GM19351 (cell line): ENCODE measurements at regions not wholly inside any gene's neighbourhood (a gene's known extent, or its start where the extent isn't known, plus 50 kb on each side); places are given as distances from the start of the nearest gene placed in this dataset.

Experiments used
- ATAC-seq: cut with Tn5 transposase; IDR thresholded peaks from one replicate; pipeline ENCODE4 v1.9.1; 2021; ENCODE audit warnings: mild to moderate bottlenecking, moderate library complexity; ENCODE audit not compliant: unreplicated experiment

DNA sequence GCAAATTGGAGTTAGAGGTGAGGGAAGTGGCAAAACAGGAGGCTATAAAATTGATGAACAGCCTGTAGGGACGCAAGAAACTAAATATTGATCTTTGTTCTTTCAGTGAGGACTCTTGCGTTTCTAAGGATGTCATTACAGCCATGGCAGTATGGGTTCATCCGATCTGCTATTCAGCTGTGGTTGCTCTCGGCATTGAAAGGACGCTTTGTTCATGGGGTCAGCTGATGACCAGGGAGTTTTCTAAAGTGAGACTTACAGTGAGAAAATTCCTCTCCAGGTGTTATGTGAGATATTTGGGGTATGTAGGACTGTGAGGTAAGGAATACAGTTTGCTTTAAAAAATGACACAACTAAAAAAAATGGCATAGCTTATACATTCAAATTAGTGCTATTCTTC, 52.7 kb upstream of the PELI1 start:
- no peak for ATAC-seq

DNA sequence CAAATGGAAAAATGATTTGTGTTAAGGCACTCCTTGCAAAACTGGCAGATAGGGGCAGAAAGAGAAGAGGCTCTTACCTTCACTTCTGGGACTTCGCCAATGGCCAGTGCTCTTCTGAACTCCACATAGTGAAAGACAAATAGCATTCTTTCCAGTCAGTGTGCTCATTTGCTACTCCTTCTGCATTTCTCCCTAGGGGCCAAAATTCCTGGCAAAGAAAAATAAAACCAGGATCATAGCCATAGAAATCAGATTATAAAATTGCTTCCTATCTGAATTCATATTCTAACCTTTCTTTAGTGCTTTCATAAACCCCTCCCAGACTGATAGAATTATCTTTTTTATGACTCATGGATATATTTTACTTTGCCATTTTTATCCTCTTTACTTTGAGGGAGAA, 56.9 kb upstream of the PELI1 start:
- ATAC-seq: no peak

DNA sequence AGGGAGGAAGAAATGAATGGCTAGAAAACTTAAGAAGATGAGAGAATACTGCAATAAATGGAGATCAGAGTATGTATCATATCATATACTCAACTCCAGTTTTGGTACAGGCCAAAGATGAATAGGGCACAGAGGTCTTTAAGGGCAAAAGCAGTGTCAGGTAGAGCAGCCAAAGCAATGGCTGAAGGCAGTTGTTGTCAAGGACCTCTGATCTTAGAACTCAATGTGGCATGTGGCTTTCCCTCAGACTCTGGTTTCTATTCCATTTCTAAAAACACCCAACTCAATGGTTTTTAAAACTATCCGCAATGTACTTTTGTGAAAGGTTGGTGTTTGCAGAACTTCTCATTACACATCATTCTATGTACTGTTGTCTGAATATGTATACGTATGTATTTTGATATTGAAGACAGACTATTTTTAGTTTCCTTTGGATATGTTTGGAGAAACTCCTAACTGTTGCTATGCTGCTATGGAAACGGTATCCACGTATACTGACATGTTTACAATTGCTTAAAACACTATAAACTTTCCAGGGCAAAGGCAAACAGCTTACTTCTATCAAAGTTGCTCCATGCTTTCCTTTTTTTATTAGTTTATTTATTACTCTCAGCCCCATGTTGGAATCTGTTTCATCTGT, 58.1 kb upstream of the PELI1 start:
- ATAC-seq: no peak

DNA sequence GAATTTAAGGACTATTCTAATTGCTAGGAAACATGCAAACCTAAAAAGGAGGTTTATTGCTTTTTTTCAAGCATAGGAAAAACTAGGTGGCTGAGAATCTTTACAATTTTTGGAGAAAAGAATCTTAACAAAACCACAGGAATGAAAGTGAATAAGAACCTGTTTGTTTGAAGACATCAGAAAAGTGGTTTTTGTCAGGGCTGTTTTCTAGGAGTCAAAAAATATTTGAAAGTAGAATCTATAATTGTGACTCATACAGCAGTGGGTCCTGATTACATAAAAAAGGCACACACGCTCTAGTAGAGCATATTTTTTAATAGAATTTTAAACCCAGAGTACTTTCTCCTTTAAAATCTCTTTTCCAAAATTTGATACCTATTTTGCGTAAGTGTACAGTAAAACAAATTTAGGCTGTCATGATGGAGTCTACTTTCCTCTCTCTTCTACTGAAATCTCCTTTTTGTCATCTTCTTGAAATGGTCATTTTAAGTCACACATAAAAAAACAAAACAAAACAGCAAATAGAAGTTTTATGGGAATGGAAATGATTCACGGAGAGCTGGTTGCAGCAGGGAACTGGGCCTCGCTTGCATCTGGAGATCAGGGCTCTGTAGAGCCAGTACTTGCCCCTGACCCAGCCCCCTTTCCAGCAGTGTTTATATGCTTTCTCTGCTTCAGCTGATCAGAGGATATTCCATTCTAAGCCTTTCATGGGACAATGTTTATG, 59.1 kb upstream of the PELI1 start:
- ATAC-seq: no peak

DNA sequence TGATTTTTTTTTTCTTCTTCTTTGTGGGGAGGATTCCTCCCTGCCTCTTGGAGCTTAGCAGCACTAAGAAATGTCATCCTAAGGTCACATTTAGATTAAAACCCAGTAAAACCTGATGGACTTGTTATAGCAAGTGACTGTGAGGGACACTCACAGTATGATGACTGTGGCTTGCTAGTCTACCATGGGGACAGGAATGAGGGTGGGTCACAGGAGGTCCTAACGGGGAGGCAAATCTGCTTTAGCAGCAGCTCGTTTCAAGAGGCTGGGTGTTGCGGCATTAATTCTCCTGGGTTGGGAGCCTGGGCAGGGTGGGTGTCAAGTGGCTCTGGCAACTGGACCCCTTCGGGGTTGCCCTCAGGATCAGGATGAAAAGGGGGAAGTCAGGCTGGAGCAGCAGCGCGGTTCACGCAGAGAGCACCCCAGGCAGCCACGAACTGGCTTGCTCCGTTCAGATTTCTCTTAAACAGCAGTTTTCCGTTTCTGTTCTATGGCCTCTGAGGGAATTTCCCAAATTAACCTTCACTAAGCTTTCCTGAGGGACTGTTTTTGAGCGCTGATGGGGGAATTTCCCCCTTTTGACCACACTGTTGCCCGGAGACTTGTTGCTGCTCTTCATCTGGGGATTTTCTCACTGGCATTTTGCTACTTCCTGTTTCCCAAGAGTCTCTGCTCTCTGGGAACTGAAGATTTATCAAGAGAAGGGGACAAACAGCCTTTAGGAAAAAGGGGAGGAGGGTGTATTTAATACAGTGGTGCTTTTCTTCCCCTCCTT, 59.8 kb upstream of the PELI1 start:
- ATAC-seq: peak; percentile 70

DNA sequence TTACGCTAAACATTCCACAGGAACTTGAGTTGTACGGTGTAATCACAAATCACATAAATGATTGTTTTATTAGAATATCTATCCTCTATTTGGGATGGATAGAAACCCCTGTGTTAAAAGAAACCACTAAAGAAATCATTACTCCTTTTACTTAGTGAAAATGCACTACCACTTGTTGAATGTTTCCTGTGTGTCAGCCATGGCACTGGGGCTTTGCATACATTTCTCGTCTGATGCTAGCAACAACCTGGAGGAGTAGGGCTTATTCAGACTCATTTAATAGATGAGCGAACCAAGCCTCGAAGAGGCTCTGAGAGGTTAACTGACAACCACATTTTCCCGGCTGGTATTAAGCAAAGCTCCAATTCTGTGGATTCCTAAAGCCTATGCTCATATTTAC, 60.5 kb upstream of the PELI1 start:
- no peak for ATAC-seq

DNA sequence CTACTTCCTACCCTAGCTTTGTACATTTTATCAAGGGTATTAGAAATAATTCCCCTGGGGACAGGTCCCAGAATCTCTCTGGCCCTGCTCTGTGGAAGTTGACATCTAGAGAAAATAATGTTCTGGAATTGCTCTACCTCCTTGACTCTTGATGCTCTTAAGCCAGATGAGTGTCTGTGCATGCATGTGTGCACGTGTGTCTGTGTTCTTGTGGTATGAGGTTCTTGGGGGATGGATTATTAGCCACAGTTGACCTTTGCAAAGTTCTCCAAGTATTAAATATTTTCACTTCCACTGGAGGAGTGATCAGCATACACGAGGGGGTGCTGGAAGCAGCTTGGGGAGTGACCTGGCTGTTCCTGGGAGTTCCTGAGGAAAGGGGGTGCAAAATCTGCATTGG, 61.2 kb upstream of the PELI1 start:
- ATAC-seq: no peak

DNA sequence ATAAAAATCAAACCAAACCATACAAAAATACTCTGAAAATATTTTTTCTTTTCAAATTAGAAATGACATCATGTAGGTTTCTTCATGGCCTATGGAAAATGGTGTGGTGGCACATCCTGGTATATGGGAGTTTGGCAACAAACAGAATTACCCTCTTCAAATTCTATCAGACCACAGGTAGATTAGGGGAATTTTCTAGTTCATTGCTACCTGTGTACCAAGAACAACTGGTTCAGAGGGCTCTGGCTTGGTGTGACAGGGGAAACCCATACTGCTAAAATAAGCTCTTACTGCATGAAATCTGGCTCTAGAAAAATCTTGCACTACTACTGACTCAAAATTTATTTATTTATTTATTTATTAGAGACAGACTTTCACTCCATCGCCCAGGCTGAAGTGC, 63.4 kb upstream of the PELI1 start:
- no peak for ATAC-seq

DNA sequence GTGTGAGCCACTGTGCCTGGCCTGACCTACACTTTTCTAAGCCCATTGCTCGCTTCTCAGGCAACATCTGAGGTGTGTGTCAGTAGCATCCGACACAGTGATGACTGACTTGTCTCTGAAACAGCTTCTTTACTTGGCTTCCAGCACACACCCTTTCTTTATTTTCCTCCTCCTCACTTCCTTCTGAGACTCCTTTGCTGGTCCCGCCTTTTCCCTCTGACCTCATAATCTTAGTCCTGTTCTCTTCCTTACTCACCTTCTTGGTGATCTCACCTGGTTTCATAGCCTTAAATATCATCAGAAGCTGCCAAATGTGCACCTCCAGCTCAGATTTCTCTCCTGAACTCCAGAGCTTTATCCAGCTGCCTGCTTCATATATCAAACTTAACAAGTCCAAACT, 66.6 kb upstream of the PELI1 start:
- no peak for ATAC-seq

DNA sequence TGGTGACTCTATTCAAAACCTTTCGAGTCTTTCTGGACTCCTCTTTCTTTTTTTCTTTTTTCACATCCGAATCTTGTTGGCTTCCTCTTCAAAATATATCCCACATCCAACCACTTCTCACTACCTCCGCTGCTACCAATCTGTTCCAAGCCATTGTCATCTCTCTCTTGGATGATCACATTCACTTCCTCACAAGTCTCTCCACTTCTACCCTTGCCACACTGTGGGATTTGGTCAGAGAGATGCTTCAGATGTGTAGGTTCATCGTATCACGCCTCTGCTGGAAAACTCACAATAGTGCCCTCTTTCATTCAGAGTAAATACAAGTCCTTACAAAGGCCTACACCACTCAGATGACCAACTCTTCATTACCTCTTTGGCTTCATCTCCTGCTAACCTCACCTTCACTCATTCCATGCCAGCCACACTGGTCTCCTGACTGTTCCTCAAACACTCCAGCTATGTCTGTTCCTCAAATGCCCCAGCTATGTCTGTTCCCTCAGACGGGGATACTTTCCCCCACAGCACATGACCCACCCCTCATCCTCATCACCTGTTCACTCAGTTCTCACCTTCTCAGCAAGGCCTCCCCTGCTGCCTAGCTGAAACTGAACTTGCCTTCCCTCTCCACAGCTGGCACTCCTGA, 67.2 kb upstream of the PELI1 start:
- no peak for ATAC-seq

DNA sequence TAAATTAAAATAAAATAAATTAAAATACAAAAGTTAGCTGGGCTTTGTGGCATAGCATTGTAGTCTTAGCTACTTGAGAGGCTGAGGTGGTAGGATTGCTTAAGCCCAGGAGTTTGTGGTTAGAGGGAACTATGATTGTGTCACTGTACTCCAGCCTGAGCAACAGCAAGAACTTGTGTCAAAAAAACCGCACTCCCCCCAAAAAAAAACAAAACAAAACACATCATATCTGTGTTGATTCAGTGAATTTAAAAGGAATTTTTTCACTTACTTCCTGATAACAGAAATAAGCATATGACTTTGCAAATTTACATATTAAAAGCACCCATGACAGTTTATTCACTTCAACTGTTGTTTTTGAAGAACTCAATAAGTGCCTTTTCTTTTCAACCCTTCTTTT, 68.1 kb upstream of the PELI1 start:
- no peak for ATAC-seq

DNA sequence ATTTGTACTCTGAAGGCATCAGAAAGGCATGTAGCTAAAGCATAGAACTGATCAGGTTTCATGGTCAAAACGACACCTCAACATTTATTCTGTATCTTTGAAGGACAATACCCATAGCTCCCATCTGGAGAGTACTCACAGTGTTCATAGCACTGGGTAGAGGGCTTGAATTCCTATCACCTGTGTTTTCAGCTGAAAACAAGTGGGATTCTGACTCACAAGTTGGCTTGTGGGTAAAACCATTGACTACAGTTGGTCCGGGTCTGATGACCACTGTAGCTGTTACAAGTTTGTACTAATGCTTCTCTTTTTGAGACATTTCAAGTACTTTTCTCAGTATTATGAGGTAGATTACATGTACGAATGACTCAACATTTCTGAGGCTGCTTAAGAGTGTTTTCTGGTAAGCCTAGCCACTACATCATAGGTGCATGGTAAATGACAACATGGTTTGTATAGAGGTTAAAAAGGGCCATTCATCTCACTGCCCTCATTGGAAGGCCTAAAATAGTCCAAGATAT, 68.6 kb upstream of the PELI1 start:
- peak; percentile 45 for ATAC-seq

DNA sequence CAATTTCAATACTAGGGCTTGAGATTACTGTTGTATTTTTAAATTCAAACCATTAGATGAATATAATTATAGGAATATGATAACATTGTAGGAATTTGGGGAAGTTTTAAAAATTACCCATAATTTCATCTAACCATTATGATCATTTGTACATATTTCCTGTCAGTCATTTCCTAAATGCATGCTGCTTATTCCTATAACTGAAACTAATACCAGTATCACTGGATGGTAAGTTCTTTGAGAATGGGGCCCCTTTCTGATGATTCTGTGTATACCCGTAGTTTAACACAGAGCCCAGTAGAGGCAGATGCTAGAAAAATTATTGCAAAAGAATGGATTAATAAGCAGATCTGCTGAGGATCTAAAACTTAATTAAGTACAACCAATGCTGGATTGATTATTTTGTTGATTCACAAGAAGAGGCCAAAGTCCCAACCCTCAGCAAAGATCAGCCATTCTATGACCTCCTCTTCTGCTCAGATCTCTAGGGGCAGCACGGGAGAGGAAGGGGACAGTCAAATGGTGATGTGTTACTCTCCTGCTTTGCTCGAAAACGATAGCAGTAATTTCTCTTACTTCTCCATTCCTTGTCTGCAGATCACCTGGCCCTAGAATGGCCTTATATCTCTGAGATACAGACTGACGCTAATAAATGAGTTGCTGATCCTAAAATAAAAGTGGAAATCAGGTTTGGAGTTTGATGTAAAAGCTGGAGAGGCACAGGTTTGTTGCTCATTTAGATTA, 69.5 kb upstream of the PELI1 start:
- ATAC-seq: peak; percentile 44

DNA sequence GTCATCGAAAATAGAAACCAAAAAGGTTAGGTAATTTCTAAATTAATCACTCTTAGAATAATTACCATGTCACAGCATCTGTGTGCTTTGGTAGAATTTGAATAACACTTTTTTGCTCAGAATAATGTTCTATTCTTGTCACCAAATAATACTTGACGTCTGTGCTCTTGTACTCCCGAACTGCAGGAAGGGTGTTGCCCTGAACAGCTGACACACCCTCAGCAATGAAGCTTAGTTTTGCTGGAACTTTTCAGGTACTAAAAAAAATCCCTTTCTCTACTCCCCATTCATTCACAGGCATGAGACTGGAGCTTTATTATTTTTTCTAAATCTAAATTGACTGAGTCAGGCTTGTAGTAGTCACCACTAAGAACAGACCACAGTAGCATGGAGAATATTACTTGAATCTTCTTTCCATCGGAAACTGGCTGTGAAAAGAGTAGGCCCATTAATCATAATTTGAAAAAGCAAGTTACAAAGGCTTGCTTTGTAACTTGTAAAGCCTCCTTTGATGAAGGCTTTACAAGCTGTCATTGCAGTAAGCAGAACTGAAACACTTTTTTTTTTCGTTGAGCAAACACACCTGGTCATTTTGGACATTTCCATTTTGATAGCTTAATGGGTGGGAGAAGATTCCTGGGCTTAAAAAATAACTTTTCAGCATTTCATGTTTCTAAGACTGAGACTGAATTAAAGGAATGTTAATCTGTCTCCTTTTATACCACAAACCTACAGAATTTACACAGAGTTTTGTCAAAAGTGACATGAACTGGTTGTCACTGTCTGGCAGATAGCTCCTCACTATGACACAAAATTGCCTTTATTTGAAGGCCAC, 70.3 kb upstream of the PELI1 start:
- peak; percentile 55 for ATAC-seq

DNA sequence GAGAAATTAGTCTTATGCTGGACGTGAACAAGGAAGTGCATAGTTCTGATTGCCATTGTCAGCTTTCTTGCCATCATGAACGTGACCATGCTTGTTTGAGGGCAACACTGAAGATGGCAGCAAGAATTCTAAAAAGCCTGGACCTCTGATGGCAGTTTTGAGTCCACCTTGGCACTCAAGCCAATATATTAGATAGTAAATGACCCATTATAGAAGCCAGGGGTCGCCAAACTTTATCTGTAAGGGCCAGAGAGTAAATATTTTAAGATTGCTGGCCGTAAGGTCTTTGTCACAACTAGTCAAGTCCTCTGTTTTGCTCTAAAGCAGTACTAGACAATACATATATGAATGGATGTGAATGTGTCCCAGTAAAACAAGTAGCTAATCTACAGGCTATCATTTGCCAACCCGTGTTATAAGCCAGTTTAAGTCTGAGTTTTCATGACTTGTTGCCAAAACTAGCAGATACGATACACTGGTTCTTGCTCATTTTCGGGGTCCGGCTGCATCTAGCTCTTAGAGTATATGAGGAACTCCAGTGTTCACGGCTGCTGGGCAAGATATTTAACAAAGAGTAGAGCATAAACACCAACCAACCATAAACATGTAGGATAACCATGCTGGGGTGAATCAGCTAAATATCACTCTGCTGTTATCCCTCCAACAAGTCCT, 73.1 kb upstream of the PELI1 start:
- no peak for ATAC-seq

DNA sequence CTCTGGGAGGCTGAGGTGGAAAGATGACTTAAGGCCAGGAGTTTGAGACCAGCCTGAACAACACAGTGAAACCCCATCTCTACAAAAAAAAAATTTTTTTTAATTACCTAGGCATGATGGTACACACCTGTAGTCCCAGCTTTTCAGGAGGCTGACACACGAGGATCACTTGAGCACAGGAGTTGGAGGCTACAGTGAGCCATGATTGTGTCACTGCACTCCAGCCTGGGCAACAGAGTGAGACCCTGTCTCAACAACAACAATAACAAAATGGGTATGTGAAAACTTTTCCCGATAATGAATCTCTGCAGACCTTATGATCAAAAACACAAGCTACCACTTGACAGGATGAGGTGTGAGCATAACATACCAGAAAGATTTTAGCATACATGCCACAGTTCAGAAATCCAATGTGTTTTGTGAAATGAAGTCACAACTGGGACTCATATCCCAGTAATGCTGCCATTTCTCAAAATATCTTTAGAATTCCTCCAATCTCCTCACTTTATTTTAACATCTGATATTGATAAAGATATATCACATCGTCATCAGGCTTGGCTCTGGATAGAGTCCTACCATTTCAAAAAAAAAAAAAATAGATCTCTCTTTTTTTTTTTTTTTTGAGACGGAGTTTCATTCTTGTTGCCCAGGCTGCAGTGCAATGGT, 74.0 kb upstream of the PELI1 start:
- ATAC-seq: no peak

DNA sequence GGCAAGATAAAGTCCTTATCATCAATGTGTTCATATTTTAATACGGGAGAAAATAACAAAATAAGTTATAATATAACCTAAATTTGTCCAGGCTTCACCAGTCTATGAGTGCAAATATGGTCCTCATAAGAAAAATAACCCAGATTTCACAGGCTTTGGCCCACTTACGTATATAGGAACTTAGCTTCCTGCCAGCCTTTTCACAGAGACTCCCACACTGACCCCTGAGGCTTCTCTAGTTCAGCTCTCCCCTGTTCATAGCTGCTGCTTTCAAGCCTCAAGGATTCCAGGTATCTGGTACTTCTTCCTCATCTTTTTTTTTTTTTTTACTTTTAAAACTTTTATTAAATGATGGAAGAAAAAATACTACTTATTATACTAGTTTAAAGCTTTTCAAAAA, 74.9 kb upstream of the PELI1 start:
- no peak for ATAC-seq

DNA sequence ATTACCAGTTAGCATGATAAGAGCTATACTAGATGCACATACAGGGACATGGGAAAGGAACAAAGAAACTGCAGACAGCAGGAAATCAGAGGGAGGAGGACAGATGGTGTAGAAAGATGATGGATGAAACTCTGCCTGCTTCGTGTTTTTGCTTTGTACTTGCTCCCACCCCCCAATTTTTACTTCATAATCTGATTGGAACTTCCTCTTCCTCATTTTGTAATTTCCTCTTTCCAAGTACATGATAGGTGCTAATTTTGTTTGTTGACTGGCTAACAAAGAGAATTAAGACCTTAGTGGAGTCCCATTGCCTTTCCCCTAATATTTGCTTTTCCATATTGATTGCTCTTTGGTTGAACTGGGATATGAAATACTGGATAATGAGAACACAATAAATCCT, 76.0 kb upstream of the PELI1 start:
- no peak for ATAC-seq
